SKM-1 treated with dmso at 0.1 percent for 144 hours (cell line): ENCODE measurements at regions not wholly inside any gene's neighbourhood (a gene's known extent, or its start where the extent isn't known, plus 50 kb on each side); places are given as distances from the start of the nearest gene placed in this dataset.
"Not testable (repeated sequence)": the region's sequence is repeated elsewhere in the genome, so short reads cannot be mapped to it uniquely, and the experiment has no call there.

Experiments
- DNase-seq: peaks from one replicate; lab custom pipeline; 2025; ENCODE audit not compliant: unreplicated experiment; lab: John Stamatoyannopoulos, UW

DNA sequence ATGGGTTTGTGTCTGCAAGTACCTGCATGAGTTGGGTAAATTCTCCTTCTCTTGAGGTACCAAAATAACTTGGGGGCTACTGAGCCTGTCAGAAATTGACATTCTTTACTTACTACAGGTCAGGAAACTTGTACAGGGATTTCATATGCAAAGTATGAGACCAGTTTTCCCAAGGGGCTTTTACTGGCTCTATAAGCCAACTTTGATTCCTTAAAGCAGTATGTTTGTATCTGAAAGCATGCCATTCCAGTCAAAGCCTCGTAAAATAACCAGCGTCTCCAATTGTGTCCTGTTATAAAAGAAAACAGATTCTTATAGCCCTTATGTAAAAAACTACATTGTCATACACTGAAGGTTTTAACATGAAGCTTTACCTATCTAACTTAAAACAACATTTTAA, 90.2 kb downstream of the ZNF467 start:
- DNase-seq: no peak

DNA sequence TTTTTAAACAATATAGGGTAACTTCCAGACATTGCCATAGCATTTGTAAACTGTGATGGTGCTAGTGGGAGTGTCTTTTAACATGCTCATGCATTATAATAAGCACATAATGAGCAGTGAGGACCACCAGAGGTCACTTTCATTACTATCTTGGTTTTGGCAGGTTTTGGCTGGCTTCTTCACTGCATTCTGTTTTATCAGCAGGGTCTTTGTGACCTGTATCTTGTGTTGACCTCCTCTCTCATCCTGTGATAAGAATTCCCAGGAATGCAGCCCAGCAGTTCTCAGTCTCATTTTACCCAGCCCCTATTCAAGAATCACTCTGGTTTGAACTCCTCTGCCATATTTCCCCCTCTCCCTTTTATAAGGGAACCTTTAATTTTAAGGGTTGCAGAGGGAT, 91.3 kb downstream of the ZNF467 start:
- DNase-seq: no peak

DNA sequence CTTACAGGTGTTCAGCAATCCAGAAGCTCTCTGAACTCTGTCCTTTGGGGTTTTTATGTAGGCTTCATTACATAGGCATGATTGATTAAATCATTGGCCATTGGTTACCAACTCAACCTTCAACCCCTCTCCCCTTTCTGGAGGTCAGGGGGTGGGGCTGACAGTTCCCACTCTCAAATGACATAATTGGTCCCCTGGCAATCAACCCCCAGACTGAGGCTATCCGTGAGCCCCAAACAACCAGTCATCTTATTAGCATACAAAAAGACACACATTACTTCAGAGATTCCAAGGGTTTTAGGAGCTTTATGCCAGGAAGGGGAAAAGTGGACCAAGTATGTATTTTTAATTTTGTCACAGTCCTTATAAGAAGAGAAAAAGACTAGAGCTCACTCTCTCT, 92.1 kb downstream of the ZNF467 start:
- no peak for DNase-seq

DNA sequence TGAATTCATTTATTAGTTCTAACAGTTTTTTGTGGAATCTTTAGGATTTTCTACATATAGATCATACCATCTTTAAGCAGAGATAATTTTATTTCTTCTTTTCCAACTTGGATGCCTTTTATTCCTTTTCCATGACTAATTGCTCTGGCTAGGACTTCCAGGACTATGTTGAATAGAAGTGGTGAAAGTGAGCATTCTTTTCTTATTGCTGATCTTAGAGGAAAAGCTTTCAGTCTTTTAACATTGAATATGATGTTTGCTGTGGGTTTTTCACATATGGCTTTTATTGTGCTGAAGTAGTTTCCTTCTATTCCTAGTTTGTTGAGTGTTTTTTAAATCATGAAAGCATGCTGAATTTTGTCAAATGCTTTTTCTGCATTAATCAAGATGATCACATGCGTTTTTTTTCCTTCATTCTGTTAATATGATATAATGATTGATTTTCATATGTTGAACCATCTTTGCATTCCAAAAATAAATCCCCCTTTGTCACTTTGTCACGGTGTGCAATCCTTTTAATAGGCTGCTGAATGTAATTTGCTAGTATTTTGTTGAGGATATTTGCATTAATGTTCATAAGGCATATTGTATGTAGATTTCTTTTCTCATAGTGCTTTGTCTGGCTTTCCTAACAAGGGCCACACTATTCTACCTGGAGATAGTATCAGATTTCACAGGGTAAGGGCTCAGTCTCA, 92.9 kb downstream of the ZNF467 start:
- no peak for DNase-seq

DNA sequence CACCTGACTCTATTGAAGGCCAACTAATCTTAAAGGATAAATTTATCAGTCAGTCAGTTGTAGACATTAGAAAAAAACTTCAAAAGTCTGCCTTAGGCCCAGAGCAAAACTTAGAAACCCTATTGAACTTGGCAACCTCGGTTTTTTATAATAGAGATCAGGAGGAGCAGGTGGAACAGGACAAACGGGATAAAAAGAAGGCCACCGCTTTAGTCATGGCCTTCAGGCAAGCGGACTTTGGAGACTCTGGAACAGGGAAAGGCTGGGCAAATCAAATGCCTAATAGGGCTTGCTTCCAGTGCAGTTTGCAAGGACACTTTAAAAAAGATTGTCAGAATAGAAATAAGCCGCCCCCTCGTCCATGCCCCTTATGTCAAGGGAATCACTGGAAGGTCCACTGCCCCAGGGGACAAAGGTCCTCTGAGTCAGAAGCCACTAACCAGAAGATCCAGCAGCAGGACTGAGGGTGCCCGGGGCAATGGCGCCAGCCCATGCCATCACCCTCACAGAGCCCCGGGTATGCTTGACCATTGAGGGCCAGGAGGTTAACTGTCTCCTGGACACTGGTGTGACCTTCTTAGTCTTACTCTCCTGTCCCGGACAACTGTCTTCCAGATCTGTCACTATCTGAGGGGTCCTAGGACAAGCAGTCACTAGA, 98.5 kb downstream of the ZNF467 start:
- not testable (repeated sequence) for DNase-seq

DNA sequence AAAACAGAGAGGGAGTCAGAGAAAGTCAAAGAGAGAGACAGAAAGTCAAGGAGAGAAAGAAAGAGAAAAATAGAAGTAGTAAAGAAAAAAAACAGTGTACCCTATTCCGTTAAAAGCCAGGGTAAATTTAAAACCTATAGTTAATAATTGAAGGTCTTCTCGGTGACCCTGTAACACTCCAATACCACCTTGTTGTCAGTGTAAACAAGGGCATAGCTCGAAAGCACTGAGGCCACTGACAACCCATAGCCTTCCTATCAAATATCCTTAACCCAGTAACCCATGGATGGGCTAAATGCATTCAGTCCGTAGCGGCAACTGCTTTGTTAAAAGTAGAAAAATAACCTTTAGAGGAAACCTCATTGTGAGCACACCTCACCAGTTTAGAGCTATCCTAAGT, 100.4 kb downstream of the ZNF467 start:
- DNase-seq: no peak

DNA sequence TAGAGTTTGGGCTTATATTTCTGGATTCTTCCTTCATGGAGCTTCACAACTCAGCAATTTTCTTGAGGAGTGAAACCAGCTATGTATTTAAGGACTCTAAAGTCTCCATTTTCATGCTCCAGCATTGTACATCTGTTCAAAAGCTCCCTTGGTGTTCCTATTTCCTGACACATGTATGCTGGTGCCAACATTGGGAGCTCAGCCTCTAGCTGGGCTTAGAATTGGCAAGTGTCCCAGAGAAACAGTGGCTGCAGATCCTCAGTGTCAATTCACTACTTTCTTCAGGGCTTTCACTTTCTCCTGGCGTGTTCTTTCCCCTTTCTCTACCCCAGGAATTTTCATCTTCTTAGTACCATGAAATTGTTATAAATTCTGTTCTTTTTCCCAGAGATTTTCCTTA, 103.1 kb downstream of the ZNF467 start:
- no peak for DNase-seq

DNA sequence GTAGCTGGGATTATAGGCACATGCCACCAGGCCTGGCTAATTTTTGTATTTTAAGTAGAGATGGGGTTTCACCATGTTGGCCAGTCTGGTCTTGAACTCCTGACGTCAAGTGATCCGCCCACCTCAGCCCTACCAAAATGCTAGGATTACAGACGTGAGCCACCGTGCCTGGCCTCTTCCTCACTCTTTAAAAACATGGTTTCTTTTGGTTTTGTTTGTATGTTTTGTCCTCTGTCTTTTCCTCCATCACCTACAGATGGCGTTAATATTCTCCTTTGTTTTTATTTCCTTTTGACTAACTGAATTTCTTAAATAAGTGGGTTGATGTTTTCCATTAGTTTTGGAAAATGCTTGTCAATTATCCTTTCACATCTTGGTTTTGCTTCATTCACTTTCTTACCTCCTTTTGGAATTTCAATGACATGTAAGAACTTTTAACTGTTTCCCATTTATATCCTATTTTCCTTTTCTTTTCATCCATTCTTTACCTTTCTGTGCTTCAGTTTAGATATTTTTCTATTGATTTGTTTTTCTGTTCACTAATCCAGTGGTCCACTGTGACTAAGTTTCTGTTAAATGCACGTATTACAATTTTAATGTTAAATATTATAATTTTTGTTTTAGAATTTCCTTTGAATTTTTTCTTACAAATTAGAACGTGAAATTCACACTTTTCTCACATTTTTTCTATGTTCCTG, 104.1 kb downstream of the ZNF467 start:
- peak; percentile 10 for DNase-seq

DNA sequence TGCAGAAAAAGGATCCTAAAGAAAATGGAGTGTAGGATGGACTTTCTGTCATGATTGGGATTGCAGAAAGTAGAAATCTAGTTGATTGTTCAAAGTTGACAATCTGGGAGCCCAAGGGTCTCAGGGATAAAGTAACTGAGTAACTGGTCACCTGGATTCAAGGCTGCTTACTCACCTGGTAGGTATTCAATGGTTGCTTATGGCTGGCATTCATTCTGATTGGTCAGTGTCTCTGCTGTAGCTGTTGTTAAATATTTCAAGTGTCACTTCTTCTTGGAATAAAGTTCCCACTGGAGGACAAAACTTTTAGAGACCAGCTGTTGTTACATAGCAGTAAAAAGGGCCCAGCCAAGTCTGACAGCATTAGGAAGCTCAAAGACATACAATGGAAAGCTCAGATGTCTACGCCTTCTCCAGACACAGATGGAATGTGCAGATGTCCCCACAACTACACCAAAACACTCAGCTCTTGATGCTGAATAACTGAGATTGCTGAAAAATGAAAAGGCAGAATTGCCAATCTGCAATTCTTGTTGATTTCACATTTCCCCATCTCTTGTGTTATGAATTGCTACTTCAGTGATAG, 106.9 kb downstream of the ZNF467 start:
- DNase-seq: no peak

DNA sequence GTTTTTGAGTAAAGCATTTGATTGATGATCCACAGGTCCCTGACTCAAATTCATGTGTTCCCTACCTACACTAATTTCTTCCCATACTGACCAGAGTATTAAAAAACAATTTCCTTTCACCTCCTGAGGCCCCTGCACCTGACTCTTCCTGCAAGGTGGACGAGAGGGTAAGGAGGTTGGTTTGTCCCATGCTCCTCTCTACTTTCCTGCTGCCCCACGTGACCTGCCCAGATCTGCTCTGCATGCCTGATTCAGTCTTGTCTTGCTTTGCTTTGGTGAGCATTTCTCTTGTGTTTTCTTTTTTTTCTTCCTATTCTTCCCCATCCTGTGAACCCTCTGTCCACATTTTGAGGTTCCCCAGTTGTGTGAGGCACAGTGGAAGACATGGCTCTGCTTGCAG, 107.8 kb downstream of the ZNF467 start:
- not testable (repeated sequence) for DNase-seq

DNA sequence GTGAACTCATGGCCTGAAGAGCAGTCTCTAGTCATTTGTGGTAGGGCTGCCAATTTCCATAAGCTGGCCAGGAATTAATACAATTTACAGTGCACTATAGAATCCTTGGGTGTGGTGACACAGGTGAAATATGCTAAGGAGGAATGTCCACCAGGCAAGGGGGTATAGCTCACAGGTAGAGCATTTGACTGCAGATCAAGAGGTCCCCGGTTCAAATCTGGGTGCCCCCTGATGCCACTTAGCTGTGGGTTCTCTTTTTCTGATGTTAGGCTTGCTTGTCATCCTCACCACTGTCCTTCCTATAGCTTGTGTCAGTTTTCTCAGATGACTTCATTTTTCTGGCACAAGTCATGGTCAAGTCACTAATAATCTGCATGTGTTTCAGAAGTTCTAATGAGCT, 108.7 kb downstream of the ZNF467 start:
- DNase-seq: no peak

DNA sequence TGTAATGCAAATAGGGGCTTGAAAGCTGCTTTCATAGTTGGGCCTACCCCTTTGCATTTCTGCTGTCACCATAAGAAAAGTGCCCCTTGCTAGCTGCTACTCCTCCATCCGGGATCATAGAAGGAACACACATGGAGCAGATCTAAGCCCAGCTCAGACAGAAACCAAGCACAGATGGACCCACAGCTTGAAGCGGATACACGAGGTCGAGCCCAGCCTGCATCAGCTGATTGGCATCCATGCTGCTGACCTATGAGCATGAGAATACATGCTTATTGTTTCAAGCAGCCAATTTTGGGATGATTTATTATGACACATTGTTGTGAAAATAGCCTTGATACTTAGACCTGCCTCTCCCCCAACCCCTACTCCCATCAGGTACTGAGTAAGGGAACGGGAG, 109.2 kb downstream of the ZNF467 start:
- DNase-seq: no peak

DNA sequence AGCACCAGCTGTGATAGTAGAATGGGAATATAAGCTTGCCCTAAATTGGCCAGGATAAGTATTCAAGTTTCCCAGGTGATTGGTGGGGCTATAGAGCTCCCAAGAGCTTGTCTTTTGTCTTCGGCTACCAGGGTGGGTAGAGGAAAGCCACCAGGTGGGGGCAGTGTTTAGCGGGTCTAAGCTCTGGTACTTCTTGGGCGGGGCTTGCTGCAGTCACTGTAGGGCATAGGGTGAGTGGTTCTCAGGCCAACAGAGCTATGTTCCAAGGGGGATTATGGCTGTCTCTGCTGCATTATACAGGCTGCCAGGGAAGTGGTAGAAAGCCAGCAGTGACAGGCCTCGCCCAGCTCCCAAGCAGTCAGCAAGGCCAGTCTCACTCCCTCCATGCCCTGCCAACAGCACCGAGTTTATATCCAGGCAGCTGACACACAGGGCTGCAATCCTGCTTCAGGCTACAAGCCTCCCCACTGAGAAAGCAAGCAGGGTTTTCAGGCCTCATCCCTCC, 110.7 kb downstream of the ZNF467 start:
- peak; percentile 37 for DNase-seq

DNA sequence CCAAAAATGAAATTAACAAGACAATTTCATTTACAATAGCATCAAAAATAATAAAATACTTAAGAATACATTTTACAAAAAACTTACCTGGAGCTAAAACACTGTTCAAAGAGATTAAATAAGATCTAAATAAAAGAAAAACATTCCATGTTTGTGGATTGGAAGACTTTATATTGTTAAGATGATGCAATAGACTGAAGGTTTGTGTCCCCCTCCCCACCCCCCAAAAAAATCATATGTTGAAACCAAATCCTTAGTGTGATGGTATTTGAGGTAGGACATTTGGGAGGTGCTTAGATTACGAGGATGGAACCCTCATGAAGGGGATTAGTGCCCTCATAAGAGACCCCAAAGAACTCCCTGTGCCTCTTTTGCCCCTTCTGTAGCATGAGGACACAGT, 117.6 kb downstream of the ZNF467 start:
- no peak for DNase-seq

DNA sequence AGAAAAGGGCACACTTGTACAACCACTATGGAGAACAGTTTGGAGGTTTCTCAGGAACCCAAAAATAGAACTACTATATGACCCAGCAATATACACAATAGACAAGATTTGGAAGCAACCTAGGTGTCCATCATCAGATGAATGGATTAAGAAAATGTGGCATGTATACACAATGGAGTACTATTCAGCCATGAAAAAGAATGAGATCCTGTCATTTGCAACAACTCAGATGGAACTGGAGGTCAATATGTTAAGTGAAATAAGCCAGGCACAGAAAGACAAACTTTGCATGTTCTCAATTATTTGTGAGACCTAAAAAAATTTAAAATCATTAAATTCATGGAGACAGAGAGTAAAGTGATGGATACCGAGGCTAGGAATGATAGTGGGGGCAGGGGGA, 118.8 kb downstream of the ZNF467 start:
- DNase-seq: no peak

DNA sequence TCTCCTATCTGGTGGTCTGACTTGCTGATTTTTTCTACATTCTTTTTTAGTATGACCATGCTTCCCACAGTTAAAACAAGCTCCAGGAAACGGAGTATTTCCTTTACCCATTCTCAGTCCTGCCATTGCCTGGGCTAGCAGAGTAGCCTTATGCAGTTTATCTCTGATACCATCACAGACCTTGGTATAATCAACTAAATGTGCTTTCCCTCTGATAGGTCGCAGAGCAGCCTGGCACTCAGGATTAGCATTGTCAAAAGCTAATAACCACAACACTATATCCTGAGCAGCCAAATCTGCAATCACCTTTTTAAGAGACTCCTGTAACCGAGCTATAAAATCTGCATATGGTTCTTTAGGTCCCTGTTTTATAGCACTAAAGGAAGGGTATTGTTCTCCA, 123.2 kb downstream of the ZNF467 start:
- DNase-seq: not testable (repeated sequence)

DNA sequence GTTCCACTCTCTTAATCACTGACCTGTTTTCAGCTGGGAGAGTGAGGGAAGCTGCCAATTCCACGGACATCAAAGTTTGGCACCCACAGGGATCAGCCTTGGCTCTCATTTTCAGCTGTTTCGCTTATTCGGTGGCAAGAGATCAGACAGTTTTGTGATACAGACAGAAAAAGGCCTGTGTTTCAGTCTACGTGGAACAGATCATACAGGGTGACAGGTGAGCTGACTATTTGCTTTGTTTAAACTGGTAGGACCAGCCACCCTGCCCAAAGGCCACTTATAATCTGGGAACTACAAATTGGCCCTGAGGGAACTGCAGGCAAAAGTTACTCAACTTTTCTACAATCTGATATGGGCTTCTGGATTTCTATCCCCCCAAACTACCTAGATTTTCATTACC, 128.6 kb downstream of the ZNF467 start:
- DNase-seq: no peak

DNA sequence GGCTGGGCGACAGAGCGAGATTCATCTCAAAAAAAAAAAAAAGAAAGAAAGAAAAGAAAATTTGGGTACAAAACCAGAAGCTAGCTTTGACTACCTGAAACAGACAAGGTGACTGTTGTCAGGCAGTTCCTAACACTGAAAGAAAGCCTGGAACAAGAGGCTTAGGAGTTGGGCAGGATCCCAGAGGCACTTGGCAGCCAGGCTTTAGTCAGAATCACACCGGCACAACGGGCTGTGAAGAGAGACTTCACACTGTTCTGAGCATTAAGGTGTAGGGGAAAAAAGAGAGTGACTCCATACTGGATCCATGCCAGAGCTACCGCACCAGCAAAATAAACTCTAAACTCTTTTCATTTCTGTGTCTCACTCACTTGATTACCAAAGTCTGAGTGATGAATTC, 130.8 kb downstream of the ZNF467 start:
- DNase-seq: no peak

DNA sequence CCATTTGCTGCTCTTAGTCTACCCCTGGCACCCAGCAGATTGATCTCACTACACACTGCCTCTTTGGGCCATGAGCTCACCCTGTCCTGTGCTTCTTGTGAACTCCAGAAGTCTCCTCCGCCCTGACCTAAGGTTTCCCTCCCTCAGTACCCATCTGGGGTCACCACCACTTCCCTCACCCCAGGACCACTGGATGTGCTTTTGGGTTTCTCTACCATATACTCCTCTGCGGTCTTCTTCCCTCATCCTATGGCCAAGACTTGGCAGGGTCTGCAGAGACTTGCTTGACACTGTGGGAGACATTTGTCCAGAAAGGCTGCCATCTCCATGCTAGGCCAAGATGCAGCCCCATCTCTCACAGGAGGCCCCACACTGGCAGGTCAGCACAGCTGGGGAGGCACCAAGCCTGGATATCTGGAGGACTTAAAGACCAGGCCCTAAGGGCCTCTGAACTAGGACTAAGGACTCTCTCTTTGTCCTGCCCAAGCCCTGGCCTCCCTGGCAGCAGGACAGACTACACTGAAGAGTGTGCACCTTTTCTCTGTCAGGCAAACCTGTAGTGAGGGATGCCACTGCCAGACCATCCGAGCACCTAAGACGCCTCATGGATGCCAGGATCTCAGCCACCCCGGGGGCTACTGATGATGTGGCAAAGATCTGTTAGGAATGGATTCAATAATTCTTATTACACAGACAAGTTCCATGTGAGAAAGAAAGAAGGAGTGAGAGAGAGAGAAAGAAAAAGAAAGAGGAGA, 134.6 kb downstream of the ZNF467 start:
- no peak for DNase-seq

DNA sequence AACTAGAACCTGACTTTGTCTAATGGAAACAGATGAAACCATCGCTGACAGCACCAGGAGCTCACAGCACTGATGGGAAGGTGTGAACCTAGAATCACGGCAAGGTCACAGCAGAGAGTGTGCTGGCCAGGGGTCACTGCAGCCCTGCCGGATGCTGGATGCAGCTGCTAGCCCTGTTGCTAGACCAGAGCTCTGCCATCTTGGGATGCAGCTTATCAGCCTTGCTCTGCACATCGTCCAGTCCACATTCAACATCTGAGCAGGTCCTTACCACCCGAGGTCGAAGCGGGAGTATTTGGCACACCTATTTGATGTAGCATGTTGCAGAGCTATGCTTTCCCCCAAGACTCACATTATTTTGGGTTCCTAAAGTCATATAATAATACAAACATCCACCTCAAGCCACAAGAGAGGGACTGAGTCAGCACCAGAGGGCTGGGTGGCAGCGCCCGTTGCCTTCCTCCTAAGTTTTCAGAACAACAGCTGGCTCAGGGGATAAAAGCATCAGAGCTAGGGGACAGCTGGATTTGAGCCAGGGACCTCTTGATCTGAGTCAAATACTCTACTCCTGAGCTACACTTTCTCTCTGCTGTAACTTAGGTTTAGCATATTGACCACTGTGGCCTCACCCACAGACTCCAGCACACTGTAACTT, 135.3 kb downstream of the ZNF467 start:
- DNase-seq: no peak
